Epithelial cell of proximal tubule (primary cell): ENCODE measurements at regions not wholly inside any gene's neighbourhood (a gene's known extent, or its start where the extent isn't known, plus 50 kb on each side); places are given as distances from the start of the nearest gene placed in this dataset.
A peak's percentile ranks its signal among the peaks of the same experiment; 100 is the strongest.

Experiments used
- DNase-seq: peaks from one replicate; pipeline ENCODE4 v3.0.0-alpha.2; 2011; ENCODE audit warnings: low read depth
- H3K4me3 ChIP-seq: 2 replicates; pipeline ENCODE4 v1.5.1; 2011; ENCODE audit warnings: low read depth, mild to moderate bottlenecking, low read length
- TF ChIP-seq, protein P1 (sequence below): conservative IDR thresholded peaks from 2 replicates; pipeline ENCODE4 v1.5.1; 2012; ENCODE audit warnings: low read depth, mild to moderate bottlenecking, low read length

DNA sequence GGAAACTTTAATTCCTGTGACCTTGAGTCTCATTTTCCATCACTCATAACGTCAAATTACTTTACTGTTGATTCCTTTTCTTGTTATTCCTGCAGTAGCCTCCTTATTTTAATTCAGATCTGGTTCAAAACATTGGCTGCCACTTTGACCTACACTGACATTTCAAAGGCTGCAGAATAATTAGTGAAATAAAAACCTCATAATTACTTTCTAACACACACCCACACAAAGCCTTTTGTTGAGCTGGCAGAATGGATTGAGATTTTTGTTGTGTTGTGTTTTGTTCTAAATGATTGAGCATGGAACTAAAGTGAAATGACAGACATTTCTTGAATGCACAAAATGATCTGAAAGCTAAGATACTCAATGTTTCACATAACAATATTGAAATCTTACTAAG is 507.5 kb upstream of the STXBP6 start:
- no peak overlapping the region for H3K4me3 ChIP-seq
- no peak for DNase-seq
- TF ChIP-seq, protein P1, sequence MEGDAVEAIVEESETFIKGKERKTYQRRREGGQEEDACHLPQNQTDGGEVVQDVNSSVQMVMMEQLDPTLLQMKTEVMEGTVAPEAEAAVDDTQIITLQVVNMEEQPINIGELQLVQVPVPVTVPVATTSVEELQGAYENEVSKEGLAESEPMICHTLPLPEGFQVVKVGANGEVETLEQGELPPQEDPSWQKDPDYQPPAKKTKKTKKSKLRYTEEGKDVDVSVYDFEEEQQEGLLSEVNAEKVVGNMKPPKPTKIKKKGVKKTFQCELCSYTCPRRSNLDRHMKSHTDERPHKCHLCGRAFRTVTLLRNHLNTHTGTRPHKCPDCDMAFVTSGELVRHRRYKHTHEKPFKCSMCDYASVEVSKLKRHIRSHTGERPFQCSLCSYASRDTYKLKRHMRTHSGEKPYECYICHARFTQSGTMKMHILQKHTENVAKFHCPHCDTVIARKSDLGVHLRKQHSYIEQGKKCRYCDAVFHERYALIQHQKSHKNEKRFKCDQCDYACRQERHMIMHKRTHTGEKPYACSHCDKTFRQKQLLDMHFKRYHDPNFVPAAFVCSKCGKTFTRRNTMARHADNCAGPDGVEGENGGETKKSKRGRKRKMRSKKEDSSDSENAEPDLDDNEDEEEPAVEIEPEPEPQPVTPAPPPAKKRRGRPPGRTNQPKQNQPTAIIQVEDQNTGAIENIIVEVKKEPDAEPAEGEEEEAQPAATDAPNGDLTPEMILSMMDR = no peak

DNA sequence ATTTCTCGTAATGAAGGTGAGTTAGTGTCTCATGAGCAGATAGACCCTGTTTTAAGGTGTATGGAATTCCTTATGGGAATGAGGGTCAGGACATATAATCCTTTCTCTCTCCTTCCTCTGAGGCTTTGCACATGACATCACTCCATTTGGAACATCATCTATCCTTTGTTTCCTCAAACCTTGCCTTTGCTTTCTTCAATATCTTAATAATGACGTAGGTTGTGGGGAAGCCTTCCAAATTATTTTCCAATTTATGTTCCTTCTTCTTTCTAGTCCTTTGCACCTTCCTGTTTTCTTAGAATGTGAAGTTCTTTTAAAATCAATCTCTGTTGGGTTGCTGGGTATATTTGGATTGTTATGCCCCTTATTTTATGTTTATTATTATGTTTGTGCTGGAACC is 502.9 kb upstream of the STXBP6 start:
- TF ChIP-seq, protein P1 = no peak
- H3K4me3 ChIP-seq = no peak overlapping the region
- no peak for DNase-seq

DNA sequence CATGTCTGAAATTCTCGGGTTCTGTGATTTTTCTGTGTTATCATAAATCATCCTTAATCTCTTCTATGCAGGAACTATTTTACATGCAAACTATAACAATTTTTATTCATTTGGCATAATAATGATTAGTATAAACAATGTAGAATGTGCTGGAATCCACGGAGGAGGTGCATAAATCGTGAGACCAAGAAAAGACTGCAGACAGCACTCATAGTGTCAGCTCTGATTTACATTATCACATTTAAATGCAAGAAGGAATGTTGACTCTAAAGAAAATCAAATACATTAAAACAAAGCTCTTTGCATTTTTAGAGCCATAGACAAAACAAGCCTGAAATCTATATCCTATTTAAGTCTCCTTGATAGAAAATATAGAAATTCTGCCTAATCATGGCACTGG is 501.7 kb upstream of the STXBP6 start:
- no peak overlapping the region for H3K4me3 ChIP-seq
- TF ChIP-seq, protein P1 = no peak
- DNase-seq = no peak

DNA sequence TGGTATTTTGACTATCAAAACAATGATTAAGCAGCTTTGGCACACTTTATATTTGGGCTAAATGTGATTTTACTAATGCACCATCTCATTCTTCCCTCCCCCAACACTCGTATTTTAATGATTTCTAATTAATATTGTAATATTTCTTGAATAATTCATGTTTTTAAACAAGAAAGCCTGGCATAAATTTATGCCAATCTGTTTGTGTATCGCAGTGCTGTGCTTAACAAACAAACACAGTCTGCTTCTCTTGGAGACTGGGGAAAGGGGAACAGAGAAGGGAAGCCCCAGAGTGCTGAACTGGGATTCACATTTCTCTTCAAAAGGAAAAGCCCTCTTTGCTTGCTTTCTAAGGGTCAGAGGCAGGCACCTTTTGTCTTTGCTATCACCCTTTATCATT is 496.9 kb upstream of the STXBP6 start:
- TF ChIP-seq, protein P1 = no peak
- no peak overlapping the region for H3K4me3 ChIP-seq
- DNase-seq = no peak

DNA sequence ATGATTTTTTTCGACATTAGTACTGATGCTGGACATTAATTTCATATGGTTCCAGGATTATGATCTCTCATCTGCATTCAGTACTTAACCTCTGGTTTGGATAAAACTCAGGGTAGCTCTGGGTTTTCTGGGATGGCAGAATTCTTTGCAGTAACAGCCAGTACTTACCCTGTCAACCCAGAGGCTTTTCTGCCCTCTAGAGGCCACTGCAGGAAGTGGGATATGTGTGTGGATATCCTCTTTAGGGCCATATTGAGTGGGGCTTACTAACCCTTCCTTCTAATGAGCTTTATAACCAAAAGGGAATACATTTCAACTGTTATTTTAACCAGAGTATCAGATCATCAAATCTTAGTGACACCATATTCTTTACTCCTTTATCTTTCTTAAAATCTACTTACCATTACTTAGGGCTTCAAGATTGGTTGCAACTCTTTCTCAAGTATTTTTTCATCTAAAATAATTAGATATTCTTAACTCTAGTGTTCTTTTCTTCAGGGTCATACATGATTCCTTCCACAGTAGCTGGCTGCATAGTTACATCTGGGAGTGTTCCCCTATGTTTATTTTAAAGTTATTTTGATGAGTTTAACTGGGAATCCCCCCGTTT is 488.0 kb upstream of the STXBP6 start:
- H3K4me3 ChIP-seq = no peak overlapping the region
- no peak for DNase-seq
- TF ChIP-seq, protein P1 = peak; percentile 45

DNA sequence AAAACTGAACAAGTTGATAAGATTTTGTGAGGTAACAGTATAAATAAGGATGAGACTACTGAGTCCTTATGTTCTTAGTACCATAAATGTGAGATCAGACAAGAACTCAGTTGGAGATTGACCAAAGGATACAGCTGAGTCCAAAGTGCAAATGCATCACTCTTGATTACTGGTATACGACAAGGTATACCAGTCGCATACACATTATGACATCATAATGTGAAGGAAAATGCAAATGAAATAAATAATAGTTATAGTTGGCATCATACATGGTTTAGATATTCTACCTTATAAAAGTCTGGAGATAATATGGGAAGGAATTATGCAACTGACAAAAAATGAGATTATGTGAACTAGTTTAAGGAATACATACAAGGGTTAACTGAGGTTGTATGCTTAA is 476.3 kb upstream of the STXBP6 start:
- TF ChIP-seq, protein P1 = no peak
- H3K4me3 ChIP-seq = no peak overlapping the region
- no peak for DNase-seq

DNA sequence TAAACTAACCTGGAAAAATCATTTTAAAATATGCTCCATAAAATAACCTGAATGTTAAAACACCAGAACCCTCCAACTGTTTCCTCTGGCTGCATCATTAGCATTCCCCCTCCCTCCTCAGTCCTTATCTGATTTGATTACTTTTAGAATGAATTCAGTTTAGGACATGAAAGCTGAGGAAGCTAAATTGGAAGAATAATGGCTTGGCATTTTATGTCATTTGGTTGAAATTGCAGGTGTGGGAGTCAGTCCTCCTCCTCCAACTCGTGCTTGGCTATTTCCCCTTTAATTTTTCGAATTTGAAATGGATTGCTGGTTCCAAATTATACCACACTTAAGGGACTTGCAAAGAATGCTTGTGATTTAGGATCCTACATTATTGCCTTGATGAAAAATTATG is 473.0 kb upstream of the STXBP6 start:
- no peak for DNase-seq
- no peak overlapping the region for H3K4me3 ChIP-seq
- TF ChIP-seq, protein P1 = no peak
